Gastrocnemius medialis (tissue), 4 donors: ENCODE measurements at regions not wholly inside any gene's neighbourhood (a gene's known extent, or its start where the extent isn't known, plus 50 kb on each side); places are given as distances from the start of the nearest gene placed in this dataset.

Experiments
- CTCF ChIP-seq, 5 experiments: fragments of 450-650 bp in 3 of 5; fragments of 200-600 bp in 2 of 5; sonication (generic) in 2 of 5; IDR thresholded peaks in 4 of 5; conservative IDR thresholded peaks in 1 of 5; 1 replicate in 4 of 5; 2 replicates in 1 of 5; pipeline ENCODE4 v1.5.1; 2016 to 2019; ENCODE audit warnings: antibody characterized with exemption in 5 of 5, mild to moderate bottlenecking in 3 of 5, moderate library complexity in 3 of 5
- POLR2A ChIP-seq, 2 donors: fragments of 450-650 bp; IDR thresholded peaks; one replicate each; pipeline ENCODE4 v1.6.1; 2017; ENCODE audit warnings: antibody characterized with exemption in 2 of 2, mild to moderate bottlenecking in 2 of 2, moderate library complexity in 2 of 2

- TF ChIP-seq CTCF (IDR thresholded peaks at IDR 0.05 in 4 of 5, conservative IDR thresholded peaks at IDR 0.05 in 1 of 5), result no peak
- TF ChIP-seq POLR2A (IDR thresholded peaks at IDR 0.05), result no peak
These were observed 247.9 kb downstream of the HNRNPD start for GRCh38 chr4:82125787-82126297.
